ENCODE measurements at regions not wholly inside any gene's neighbourhood (a gene's known extent, or its start where the extent isn't known, plus 50 kb on each side); places are given as distances from the start of the nearest gene placed in this dataset.
"Not testable (repeated sequence)": the region's sequence is repeated elsewhere in the genome, so short reads cannot be mapped to it uniquely, and the experiment has no call there.

- Histone ChIP-seq H4K8ac (ENCODE audit: low read depth, low read length) (no peak overlapping the region), H3K4me2 (ENCODE audit: insufficient read depth, low read length, poor library complexity, severe bottlenecking) (no peak overlapping the region), H3K18ac (ENCODE audit: low read length) (no peak overlapping the region), H2AFZ (ENCODE audit: low read length) (no peak overlapping the region), H3K9ac (ENCODE audit: low read depth, low read length, poor library complexity) (no peak overlapping the region), H2BK12ac (ENCODE audit: low read length) (no peak overlapping the region), H3K9me3 (replicated peaks in 1 of 2; ENCODE audit: control insufficient read depth in 2 of 2, insufficient read depth in 1 of 2, low read depth in 1 of 2, low read length in 2 of 2) (no peaks in the 10 kb centered on the region), H2BK120ac (ENCODE audit: low read depth, low read length) (no peak overlapping the region), H3K27ac (replicated peaks; ENCODE audit: low read length) (no peak overlapping the region), H2AK5ac (ENCODE audit: low read depth, low read length) (no peak overlapping the region), H3K79me1 (ENCODE audit: low read depth, low read length) (no peaks in the 10 kb centered on the region), H3K27me3 (ENCODE audit: control insufficient read depth in 3 of 3, insufficient read depth in 3 of 3, low read depth in 1 of 3, low read length in 3 of 3) (no peaks in the 10 kb centered on the region), H3K4me3 (ENCODE audit: low read length in 2 of 2) (no peak overlapping the region), H3K4me1 (ENCODE audit: control insufficient read depth in 2 of 2, insufficient read depth in 1 of 2, low read depth in 1 of 2, low read length in 2 of 2) (no peaks in the 10 kb centered on the region), H4K91ac (ENCODE audit: low read depth, low read length, poor library complexity) (no peak overlapping the region), H2BK5ac (ENCODE audit: low read length) (no peak overlapping the region), H3K14ac (ENCODE audit: low read length) (no peak overlapping the region), H3K23ac (ENCODE audit: low read depth, low read length, poor library complexity) (no peak overlapping the region), H3K4ac (ENCODE audit: low read length) (no peak overlapping the region), H3K36me3 (replicated peaks in 1 of 2; ENCODE audit: control insufficient read depth in 2 of 2, insufficient read depth in 2 of 2, low read length in 2 of 2) (no peaks in the 10 kb centered on the region), H2BK15ac (ENCODE audit: low read length) (no peak overlapping the region)
- no peak for DNase-seq (ENCODE audit: low spot score)
- WGBS, 2 donors (ENCODE audit: extremely low coverage in 2 of 2, insufficient read length in 2 of 2, insufficient replicate concordance in 1 of 2) = no CpG with 5 or more reads among the region's 5 CpGs
Measured at GRCh38 chr5:131107128-131107527, 57.9 kb downstream of the HINT1 start.

GRCh38 chr5:131104169-131104808 is 60.8 kb downstream of the HINT1 start:
- no peak overlapping the region for H3K18ac ChIP-seq (ENCODE audit: low read length)

GRCh38 chr5:131096774-131097710 is 68.0 kb downstream of the HINT1 start:
- Histone ChIP-seq H3K4me3 (ENCODE audit: low read length in 2 of 2) (no peak overlapping the region), H3K4me2 (ENCODE audit: insufficient read depth, low read length, poor library complexity, severe bottlenecking) (no peak overlapping the region), H4K91ac (ENCODE audit: low read depth, low read length, poor library complexity) (no peak overlapping the region), H3K27ac (replicated peaks; ENCODE audit: low read length) (no peak overlapping the region), H3K9me3 (replicated peaks in 1 of 2; ENCODE audit: control insufficient read depth in 2 of 2, insufficient read depth in 1 of 2, low read depth in 1 of 2, low read length in 2 of 2) (no peaks in the 10 kb centered on the region), H2AK5ac (ENCODE audit: low read depth, low read length) (no peak overlapping the region), H2BK5ac (ENCODE audit: low read length) (no peak overlapping the region), H3K27me3 (ENCODE audit: control insufficient read depth in 3 of 3, insufficient read depth in 3 of 3, low read depth in 1 of 3, low read length in 3 of 3) (no peaks in the 10 kb centered on the region), H3K36me3 (replicated peaks in 1 of 2; ENCODE audit: control insufficient read depth in 2 of 2, insufficient read depth in 2 of 2, low read length in 2 of 2) (no peaks in the 10 kb centered on the region), H3K4me1 (ENCODE audit: control insufficient read depth in 2 of 2, insufficient read depth in 1 of 2, low read depth in 1 of 2, low read length in 2 of 2) (no peaks in the 10 kb centered on the region), H3K9ac (ENCODE audit: low read depth, low read length, poor library complexity) (no peak overlapping the region), H3K4ac (ENCODE audit: low read length) (no peak overlapping the region), H3K14ac (ENCODE audit: low read length) (no peak overlapping the region), H2BK15ac (ENCODE audit: low read length) (no peak overlapping the region), H2BK120ac (ENCODE audit: low read depth, low read length) (no peak overlapping the region), H4K8ac (ENCODE audit: low read depth, low read length) (no peak overlapping the region), H3K18ac (ENCODE audit: low read length) (no peak overlapping the region), H3K23ac (ENCODE audit: low read depth, low read length, poor library complexity) (no peak overlapping the region), H2AFZ (ENCODE audit: low read length) (no peak overlapping the region), H3K79me1 (ENCODE audit: low read depth, low read length) (no peaks in the 10 kb centered on the region), H2BK12ac (ENCODE audit: low read length) (no peak overlapping the region)
- DNase-seq (ENCODE audit: low spot score) = no peak
- WGBS, 2 donors (ENCODE audit: extremely low coverage in 2 of 2, insufficient read length in 2 of 2, insufficient replicate concordance in 1 of 2) = no CpG with 5 or more reads among the region's 2 CpGs

More at GRCh38 chr5:131104169-131104808, 60.8 kb downstream of the HINT1 start:
- H3K4me3 ChIP-seq (ENCODE audit: low read length in 2 of 2) = no peak overlapping the region
- H3K14ac ChIP-seq (ENCODE audit: low read length) = no peak overlapping the region
- no peaks in the 10 kb centered on the region for H3K4me1 ChIP-seq (ENCODE audit: control insufficient read depth in 2 of 2, insufficient read depth in 1 of 2, low read depth in 1 of 2, low read length in 2 of 2)
- no peak overlapping the region for H3K27ac ChIP-seq (replicated peaks; ENCODE audit: low read length)
- H2BK12ac ChIP-seq (ENCODE audit: low read length) = no peak overlapping the region
- no peak overlapping the region for H3K9ac ChIP-seq (ENCODE audit: low read depth, low read length, poor library complexity)
- no peak overlapping the region for H3K23ac ChIP-seq (ENCODE audit: low read depth, low read length, poor library complexity)
- no peak overlapping the region for H3K4ac ChIP-seq (ENCODE audit: low read length)
- no peak overlapping the region for H2BK15ac ChIP-seq (ENCODE audit: low read length)
- H3K9me3 ChIP-seq (replicated peaks in 1 of 2; ENCODE audit: control insufficient read depth in 2 of 2, insufficient read depth in 1 of 2, low read depth in 1 of 2, low read length in 2 of 2) = no peaks in the 10 kb centered on the region
- no peaks in the 10 kb centered on the region for H3K79me1 ChIP-seq (ENCODE audit: low read depth, low read length)
- DNase-seq (ENCODE audit: low spot score) = no peak
- no peak overlapping the region for H2BK120ac ChIP-seq (ENCODE audit: low read depth, low read length)
- H3K27me3 ChIP-seq (ENCODE audit: control insufficient read depth in 3 of 3, insufficient read depth in 3 of 3, low read depth in 1 of 3, low read length in 3 of 3) = no peaks in the 10 kb centered on the region
- no CpG with 5 or more reads among the region's 2 CpGs for WGBS, 2 donors (ENCODE audit: extremely low coverage in 2 of 2, insufficient read length in 2 of 2, insufficient replicate concordance in 1 of 2)
- no peak overlapping the region for H4K91ac ChIP-seq (ENCODE audit: low read depth, low read length, poor library complexity)
- no peak overlapping the region for H3K4me2 ChIP-seq (ENCODE audit: insufficient read depth, low read length, poor library complexity, severe bottlenecking)
- H3K36me3 ChIP-seq (replicated peaks in 1 of 2; ENCODE audit: control insufficient read depth in 2 of 2, insufficient read depth in 2 of 2, low read length in 2 of 2) = no peaks in the 10 kb centered on the region
- H4K8ac ChIP-seq (ENCODE audit: low read depth, low read length) = no peak overlapping the region
- no peak overlapping the region for H2BK5ac ChIP-seq (ENCODE audit: low read length)
- no peak overlapping the region for H2AK5ac ChIP-seq (ENCODE audit: low read depth, low read length)
- no peak overlapping the region for H2AFZ ChIP-seq (ENCODE audit: low read length)

GRCh38 chr5:131095561-131095960 is 69.5 kb downstream of the HINT1 start:
- H3K27me3 ChIP-seq (ENCODE audit: control insufficient read depth in 3 of 3, insufficient read depth in 3 of 3, low read depth in 1 of 3, low read length in 3 of 3); H3K4ac ChIP-seq (ENCODE audit: low read length); H3K14ac ChIP-seq (ENCODE audit: low read length); H2AK5ac ChIP-seq (ENCODE audit: low read depth, low read length); H3K9ac ChIP-seq (ENCODE audit: low read depth, low read length, poor library complexity); H3K79me1 ChIP-seq (ENCODE audit: low read depth, low read length); H4K91ac ChIP-seq (ENCODE audit: low read depth, low read length, poor library complexity); H3K4me3 ChIP-seq (ENCODE audit: low read length in 2 of 2); H4K8ac ChIP-seq (ENCODE audit: low read depth, low read length); H3K4me2 ChIP-seq (ENCODE audit: insufficient read depth, low read length, poor library complexity, severe bottlenecking); H3K18ac ChIP-seq (ENCODE audit: low read length); H2BK120ac ChIP-seq (ENCODE audit: low read depth, low read length); H2BK12ac ChIP-seq (ENCODE audit: low read length); H2BK15ac ChIP-seq (ENCODE audit: low read length); H3K27ac ChIP-seq (replicated peaks; ENCODE audit: low read length); H3K9me3 ChIP-seq (replicated peaks in 1 of 2; ENCODE audit: control insufficient read depth in 2 of 2, insufficient read depth in 1 of 2, low read depth in 1 of 2, low read length in 2 of 2); H2AFZ ChIP-seq (ENCODE audit: low read length); H2BK5ac ChIP-seq (ENCODE audit: low read length); H3K36me3 ChIP-seq (replicated peaks in 1 of 2; ENCODE audit: control insufficient read depth in 2 of 2, insufficient read depth in 2 of 2, low read length in 2 of 2); DNase-seq (ENCODE audit: low spot score); H3K23ac ChIP-seq (ENCODE audit: low read depth, low read length, poor library complexity); H3K4me1 ChIP-seq (ENCODE audit: control insufficient read depth in 2 of 2, insufficient read depth in 1 of 2, low read depth in 1 of 2, low read length in 2 of 2): not testable (repeated sequence)
- WGBS, 2 donors (ENCODE audit: extremely low coverage in 2 of 2, insufficient read length in 2 of 2, insufficient replicate concordance in 1 of 2) = no CpG with 5 or more reads among the region's 4 CpGs

All from neuronal stem cell (in vitro differentiated cells).